ENCODE measurements at regions not wholly inside any gene's neighbourhood (a gene's known extent, or its start where the extent isn't known, plus 50 kb on each side); places are given as distances from the start of the nearest gene placed in this dataset.

DNA sequence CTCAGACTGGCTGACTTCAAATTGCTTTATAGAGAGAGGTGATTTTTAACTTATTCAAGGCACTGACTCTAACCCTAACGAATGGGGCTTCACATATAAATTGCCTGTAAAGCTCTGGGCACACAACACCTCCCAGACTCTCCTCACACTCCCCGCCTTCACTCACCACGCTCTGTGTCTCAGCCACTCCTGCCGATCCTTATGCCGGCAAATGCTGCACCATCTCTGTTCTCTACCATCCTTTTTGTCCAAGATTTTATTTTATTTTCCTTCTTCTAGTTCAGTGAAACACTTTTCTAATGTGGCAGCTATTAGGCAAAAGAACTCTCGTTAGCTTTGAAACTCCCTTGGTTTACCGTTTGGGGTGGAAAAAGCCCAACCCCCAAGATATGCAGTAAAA lies 446.1 kb upstream of the TMEM132C start (continued):
- TF ChIP-seq, protein P1, sequence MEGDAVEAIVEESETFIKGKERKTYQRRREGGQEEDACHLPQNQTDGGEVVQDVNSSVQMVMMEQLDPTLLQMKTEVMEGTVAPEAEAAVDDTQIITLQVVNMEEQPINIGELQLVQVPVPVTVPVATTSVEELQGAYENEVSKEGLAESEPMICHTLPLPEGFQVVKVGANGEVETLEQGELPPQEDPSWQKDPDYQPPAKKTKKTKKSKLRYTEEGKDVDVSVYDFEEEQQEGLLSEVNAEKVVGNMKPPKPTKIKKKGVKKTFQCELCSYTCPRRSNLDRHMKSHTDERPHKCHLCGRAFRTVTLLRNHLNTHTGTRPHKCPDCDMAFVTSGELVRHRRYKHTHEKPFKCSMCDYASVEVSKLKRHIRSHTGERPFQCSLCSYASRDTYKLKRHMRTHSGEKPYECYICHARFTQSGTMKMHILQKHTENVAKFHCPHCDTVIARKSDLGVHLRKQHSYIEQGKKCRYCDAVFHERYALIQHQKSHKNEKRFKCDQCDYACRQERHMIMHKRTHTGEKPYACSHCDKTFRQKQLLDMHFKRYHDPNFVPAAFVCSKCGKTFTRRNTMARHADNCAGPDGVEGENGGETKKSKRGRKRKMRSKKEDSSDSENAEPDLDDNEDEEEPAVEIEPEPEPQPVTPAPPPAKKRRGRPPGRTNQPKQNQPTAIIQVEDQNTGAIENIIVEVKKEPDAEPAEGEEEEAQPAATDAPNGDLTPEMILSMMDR (IDR thresholded peaks at IDR 0.05; ENCODE audit: control extremely low read depth in 1 of 3, insufficient read depth in 1 of 3, low read depth in 1 of 3, low read length in 3 of 3): no peak
- no peak for TF ChIP-seq RNF2 (IDR thresholded peaks at IDR 0.05; ENCODE audit: borderline replicate concordance, low read depth, low read length, missing control alignments, poor library complexity, severe bottlenecking)
- TF ChIP-seq POLR2A (IDR thresholded peaks at IDR 0.05; ENCODE audit: control extremely low read depth in 1 of 2, low read depth in 2 of 2, low read length in 2 of 2): no peak
- TF ChIP-seq RFX5 (IDR thresholded peaks at IDR 0.05; ENCODE audit: borderline replicate concordance, low read depth, low read length): no peak
- TF ChIP-seq KDM4A (IDR thresholded peaks at IDR 0.05; ENCODE audit: low read depth, low read length, severe bottlenecking): no peak
- no peak for TF ChIP-seq TEAD4 (IDR thresholded peaks at IDR 0.05; ENCODE audit: low read depth, low read length)
- TF ChIP-seq, protein P2, sequence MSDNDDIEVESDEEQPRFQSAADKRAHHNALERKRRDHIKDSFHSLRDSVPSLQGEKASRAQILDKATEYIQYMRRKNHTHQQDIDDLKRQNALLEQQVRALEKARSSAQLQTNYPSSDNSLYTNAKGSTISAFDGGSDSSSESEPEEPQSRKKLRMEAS (IDR thresholded peaks at IDR 0.05): no peak
